Left cardiac atrium (tissue), 4 donors: ENCODE measurements at regions not wholly inside any gene's neighbourhood (a gene's known extent, or its start where the extent isn't known, plus 50 kb on each side); places are given as distances from the start of the nearest gene placed in this dataset.

Experiments used
- ATAC-seq, 2 donors: fragments of 200-7000 bp; cut with Tn5 transposase; one replicate each; pipeline ENCODE4 v1.9.1; 2020; ENCODE audit warnings: mild to moderate bottlenecking in 2 of 2, moderate library complexity in 2 of 2
- DNase-seq: peaks from one replicate; pipeline ENCODE4 v3.0.0-alpha.2; 2020
- intact Hi-C, 2 donors: fragments of 100-400 bp; cut with DNase I; formaldehyde crosslinking; loops; one replicate each; pipeline versions ENCODE4 v1.14.1 to v1.15.1; 2022 to 2023
- donor health status: DM: no; HTN: yes; CAD: no.
- donor health status: DM: no; HTN: yes; CAD: no; lungs with severe emphysema.
- donor health status: DM: yes; HTN: yes; CAD: no.
- donor health status: Dilated cardiomyopathy.

- DNase-seq: no peak
- intact Hi-C loops: no loop called here
Observed at GRCh38 chr2:147091448-147091847, 753.4 kb upstream of the ACVR2A start.

GRCh38 chr2:147088871-147089270, 756.0 kb upstream of the ACVR2A start:
- intact Hi-C loops: no loop called here
- no peak for ATAC-seq
- DNase-seq: no peak

More at GRCh38 chr2:147091448-147091847, 753.4 kb upstream of the ACVR2A start:
- no peak for ATAC-seq

- DNase-seq: no peak
- intact Hi-C loops: no loop called here
- no peak for ATAC-seq
Observed at GRCh38 chr2:147086715-147087114, 758.1 kb upstream of the ACVR2A start.

GRCh38 chr2:147083664-147084063, 761.2 kb upstream of the ACVR2A start:
- ATAC-seq (peak in 1 of 2 donors; percentile 81), DNase-seq (no peak)
- intact Hi-C loops: loop anchor here (2.0 to 5.0 kb wide), 2 partner anchors 824 to 827 kb away; no protein-coding TSS in a partner anchor

- DNase-seq (no peak), ATAC-seq (peak; percentile 51 to 70)
- intact Hi-C loops: loop anchor here in 1 of 2 donors (5.0 kb wide), 1 partner anchor 824 kb away; no protein-coding TSS in a partner anchor
Observed at GRCh38 chr2:147082850-147083522, 761.8 kb upstream of the ACVR2A start.

- DNase-seq (no peak), ATAC-seq (no peak)
- intact Hi-C loops: loop anchor here in 1 of 2 donors (5.0 kb wide), 1 partner anchor 825 kb away; no protein-coding TSS in a partner anchor
Observed at GRCh38 chr2:147081831-147082230, 763.0 kb upstream of the ACVR2A start.

GRCh38 chr2:147076634-147077033, 768.2 kb upstream of the ACVR2A start:
- no peak for ATAC-seq

GRCh38 chr2:147068071-147068470, 776.8 kb upstream of the ACVR2A start:
- DNase-seq: no peak
- ATAC-seq: no peak
- intact Hi-C loops: no loop called here

More at GRCh38 chr2:147076634-147077033, 768.2 kb upstream of the ACVR2A start:
- intact Hi-C loops: no loop called here
- DNase-seq: no peak

GRCh38 chr2:147067136-147067535, 777.7 kb upstream of the ACVR2A start:
- ATAC-seq: no peak
- intact Hi-C loops: no loop called here
- no peak for DNase-seq

GRCh38 chr2:147062073-147062472, 782.8 kb upstream of the ACVR2A start:
- DNase-seq (no peak), ATAC-seq (no peak)
- intact Hi-C loops: no loop called here

- ATAC-seq (no peak), DNase-seq (no peak)
- intact Hi-C loops: no loop called here
Observed at GRCh38 chr2:147061269-147061668, 783.6 kb upstream of the ACVR2A start.

GRCh38 chr2:147057892-147058490, 786.8 kb upstream of the ACVR2A start:
- no peak for ATAC-seq

GRCh38 chr2:147051814-147052213, 793.0 kb upstream of the ACVR2A start:
- ATAC-seq (no peak), DNase-seq (no peak)
- intact Hi-C loops: no loop called here

More at GRCh38 chr2:147057892-147058490, 786.8 kb upstream of the ACVR2A start:
- no peak for DNase-seq
- intact Hi-C loops: no loop called here

- DNase-seq (no peak), ATAC-seq (no peak)
- intact Hi-C loops: no loop called here
Observed at GRCh38 chr2:147051248-147051647, 793.6 kb upstream of the ACVR2A start.

GRCh38 chr2:147049957-147050356, 794.9 kb upstream of the ACVR2A start:
- ATAC-seq (no peak), DNase-seq (no peak)
- intact Hi-C loops: no loop called here

GRCh38 chr2:147046473-147046872, 798.4 kb upstream of the ACVR2A start:
- intact Hi-C loops: no loop called here
- no peak for DNase-seq
- no peak for ATAC-seq

GRCh38 chr2:147045113-147045512, 799.7 kb upstream of the ACVR2A start:
- peak; percentile 20 for DNase-seq
- intact Hi-C loops: no loop called here
- no peak for ATAC-seq

GRCh38 chr2:147041121-147041494, 803.7 kb upstream of the ACVR2A start:
- intact Hi-C loops: no loop called here
- DNase-seq: no peak
- no peak for ATAC-seq

GRCh38 chr2:147040298-147041120, 804.3 kb upstream of the ACVR2A start:
- intact Hi-C loops: no loop called here
- no peak for DNase-seq
- ATAC-seq: no peak

- ATAC-seq: no peak
- no peak for DNase-seq
- intact Hi-C loops: no loop called here
Observed at GRCh38 chr2:147037048-147037447, 807.8 kb upstream of the ACVR2A start.
